RPMI7951 (cell line): ENCODE measurements at regions not wholly inside any gene's neighbourhood (a gene's known extent, or its start where the extent isn't known, plus 50 kb on each side); places are given as distances from the start of the nearest gene placed in this dataset.
A peak's percentile ranks its signal among the peaks of the same experiment; 100 is the strongest.

Experiments
- DNase-seq: peaks from one replicate; pipeline ENCODE4 v3.0.0-alpha.2; 2012; ENCODE audit warnings: low read depth

DNA sequence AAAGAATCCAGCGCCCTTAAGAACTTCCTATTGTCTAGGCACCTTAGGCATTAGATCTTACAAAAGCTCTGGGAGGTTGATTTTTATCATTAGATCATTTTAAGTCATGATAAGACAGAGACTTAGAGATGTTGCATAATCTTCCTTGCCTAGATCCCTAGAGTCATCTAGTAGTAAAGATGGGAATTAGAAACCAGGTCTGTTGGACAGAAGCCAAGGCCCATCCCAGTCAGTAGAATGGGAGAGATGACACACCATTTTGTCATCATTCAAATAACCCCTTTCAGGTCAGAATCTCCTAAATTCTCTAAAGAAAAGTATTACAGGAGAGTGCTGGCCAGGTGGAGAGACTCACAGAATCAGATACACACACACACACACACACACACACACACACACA lies 579.1 kb downstream of the BMP2 start:
- peak; percentile 16 for DNase-seq

DNA sequence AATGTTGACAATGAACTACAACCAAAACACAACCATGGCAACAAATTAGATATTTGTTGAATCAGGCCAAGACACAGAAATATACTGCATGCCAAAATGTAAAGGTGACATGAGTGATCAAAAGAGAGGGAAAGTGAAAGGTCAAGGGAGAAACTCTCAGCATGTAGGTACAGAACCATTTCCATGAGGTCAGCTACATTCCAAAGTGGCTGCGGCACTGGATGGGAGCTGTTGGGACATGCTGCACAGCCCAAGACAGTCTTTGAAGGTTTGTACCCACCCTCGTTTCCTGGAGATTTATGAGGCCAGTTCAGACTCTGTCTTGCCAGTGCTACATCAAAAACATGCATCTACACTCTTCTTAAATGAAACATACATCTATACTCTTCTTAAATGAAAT lies 579.9 kb downstream of the BMP2 start:
- DNase-seq = no peak

DNA sequence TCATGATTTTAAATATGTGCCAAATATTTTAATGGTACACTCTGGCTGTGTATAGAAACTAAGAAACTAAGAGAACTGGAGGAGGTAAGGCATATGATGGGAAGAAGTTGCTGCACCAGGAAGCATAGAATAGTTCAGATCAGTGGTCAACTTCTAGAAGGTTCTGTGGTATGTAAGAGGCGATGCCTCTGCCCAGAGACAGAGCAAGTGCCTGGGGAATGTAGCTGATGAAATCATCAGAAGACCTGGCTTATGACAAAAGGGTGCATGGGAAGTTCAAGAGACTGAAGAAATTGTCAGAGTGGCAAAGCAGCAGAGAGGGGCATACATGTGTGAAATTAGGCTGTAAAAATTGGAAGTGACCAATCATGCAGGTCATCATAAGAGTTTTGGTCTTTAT lies 580.8 kb downstream of the BMP2 start:
- DNase-seq = no peak

DNA sequence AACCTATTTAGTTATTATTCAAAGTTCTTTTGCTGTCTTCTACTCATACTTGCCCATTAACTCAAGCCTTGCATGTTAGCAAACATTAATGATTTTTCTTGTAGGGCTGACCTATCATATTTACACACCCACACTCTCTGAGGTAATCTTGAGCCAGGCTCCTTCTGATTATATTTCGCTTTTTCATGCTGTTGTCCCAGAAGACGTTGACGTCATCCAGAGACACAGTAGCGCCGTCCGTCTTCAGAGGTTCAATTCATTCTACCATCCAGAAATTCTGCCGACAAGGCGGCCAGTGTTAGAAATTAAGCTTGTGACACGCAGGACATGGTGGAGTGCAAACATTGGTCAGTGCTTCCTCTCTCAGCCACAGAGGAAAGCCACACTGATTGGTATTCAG lies 584.7 kb downstream of the BMP2 start:
- peak; percentile 37 for DNase-seq

DNA sequence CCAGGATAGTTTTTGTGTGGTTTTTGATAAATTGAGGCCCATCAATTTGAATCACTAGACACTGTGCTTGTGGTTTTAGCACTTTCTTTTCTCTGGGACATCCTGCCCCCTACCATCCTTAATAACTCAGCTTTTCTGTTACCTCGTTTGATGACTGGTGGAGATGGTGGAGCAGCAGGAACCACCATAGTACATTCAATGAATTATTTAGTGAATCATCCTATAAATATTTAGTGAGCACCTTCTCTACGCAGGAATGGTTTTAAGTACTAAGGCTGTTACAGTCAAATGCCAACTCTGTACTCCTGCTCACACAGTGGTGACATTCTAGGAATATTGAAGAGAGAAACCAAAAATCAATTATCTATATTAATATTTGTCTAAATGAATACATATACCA lies 585.2 kb downstream of the HAO1 start:
- no peak for DNase-seq

DNA sequence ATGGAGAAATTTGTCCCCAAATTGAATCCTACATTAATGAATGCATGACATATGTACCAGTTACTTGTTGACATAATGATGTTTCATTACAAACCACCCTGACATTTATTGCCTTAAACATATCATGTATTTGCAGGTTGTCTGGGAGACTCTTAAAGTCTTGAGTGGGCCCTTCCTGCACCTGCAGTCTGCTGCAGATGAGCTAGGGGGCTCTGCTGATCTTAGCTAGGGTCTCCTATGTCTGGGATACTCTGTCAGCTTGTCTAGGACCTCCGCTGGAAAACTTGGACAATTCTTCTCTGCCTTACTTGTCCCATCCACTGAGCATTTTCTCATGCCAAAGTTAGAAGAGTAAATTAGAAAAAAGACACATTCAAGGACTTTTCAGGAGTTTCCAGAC lies 581.6 kb downstream of the HAO1 start:
- no peak for DNase-seq

DNA sequence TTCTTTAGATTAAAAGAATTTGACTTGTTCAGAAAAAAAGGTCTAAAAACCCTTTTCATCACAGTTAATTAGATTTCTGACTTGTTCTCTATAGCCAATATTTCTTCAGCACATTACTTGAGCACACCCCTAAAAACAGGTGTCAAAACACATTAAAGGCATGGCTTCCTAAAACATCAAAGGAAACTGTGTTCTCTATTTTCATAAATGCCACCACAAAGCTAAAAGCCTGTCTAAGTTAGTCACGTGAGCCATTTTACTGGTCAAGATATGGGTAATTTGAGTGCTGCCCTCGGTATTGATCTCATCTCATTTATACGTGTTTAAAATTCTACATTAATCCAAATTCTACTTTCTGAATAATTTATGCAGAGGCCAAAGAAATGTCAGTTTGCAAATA lies 580.5 kb downstream of the HAO1 start:
- DNase-seq = no peak

DNA sequence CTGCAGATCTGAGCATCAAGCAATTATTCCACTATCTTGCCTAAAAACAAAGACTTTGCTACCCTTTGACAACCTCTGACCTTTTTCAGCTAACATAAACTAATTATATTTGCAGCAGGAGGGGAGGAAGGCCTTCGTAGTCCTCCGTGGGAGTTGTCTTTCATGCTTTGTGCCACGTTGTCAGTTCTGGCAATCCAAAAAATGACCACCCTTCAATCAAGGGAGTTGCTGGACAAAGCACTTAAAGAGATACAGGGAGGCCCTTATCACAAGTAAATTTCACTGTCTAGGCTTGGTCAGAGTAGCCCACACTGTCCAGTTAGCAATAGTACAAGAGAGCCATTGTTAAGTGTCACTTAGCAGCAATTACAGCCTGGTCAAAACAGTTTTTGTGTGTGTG lies 578.9 kb downstream of the HAO1 start:
- DNase-seq = no peak

DNA sequence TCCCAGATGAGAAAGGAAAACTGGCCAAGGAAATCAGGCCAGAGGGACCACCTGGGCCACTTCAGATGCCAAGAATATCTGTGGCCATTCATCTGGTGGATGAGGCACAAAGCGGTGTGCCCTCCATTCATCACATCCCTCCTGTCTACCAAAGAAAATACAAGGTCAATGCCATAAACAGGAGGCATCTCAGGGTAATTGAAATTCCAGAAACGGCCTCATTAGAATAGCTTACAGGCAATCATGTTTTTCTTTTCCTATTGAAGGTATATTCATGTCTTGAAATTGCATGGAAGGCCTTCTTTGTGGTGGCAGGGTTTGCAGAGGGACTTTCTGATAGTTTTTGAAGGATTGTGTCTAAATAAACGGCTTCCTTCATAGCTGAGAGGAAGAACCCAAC lies 578.3 kb downstream of the HAO1 start:
- no peak for DNase-seq

DNA sequence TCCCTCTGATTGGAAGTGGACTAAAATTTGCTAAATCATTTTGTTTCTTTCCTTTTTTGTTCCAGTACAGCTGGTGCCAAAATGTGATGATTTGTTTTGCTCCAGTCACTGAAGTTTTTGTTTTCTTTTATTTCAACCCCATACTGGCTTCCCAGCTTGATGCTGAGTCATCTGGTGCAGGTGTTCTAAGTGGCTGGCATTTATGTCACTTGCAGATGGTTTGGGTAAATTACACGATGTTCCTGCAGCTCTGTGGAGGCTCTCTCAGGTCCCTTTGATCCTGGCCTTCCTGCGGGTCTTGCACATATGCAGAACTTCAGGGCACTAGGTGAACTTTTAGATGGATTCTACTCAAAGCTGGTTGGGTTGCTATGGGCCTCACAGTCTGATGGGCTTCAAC lies 577.7 kb downstream of the HAO1 start:
- DNase-seq = no peak

DNA sequence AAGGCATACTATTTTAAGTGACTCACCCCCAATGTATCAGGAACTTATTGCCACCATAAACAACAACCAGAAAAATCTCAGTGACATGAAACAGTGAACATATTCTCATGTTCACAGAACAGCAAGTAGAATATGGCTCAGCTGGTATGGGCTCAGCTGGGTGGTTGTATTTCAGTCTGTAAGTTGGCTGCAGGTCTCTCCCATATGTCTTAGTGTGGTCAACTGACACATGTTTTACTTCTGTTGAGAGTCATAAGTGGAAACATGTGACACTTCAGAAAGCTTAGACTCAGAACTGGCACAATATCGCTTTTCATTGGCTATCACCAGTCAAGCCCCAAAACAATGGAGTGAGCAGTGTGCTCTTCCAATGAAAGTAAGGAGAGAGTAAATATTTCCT lies 574.1 kb downstream of the HAO1 start:
- no peak for DNase-seq

DNA sequence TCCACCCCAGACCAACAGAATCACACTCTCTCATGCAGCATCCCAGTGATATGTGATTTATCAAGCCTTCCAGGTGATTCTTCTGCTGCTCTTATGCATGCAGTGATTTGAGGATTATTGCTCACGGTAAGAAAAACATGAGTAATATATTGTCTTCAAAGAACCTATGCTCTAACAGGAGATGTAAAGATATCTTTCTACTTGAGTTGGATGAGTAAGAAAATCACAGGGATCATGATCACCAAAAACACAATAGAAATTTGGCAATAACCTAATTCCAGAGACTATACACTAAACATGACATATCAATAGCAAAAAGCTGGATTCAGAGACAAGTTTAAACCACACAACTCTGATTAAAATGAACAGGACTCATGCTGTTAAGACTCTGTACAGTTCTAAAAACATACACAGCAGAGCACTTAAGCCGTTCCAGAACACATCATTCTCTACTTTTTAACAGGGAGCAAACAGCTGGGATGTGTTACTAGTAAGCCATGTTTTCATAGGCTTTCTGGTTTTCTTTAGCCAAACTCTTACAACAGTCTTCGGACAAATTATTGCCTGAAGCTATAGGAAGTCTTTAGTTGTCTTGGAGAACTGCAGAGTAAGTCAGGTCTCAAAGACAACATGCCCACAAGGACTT lies 568.6 kb downstream of the HAO1 start:
- peak; percentile 10 for DNase-seq

DNA sequence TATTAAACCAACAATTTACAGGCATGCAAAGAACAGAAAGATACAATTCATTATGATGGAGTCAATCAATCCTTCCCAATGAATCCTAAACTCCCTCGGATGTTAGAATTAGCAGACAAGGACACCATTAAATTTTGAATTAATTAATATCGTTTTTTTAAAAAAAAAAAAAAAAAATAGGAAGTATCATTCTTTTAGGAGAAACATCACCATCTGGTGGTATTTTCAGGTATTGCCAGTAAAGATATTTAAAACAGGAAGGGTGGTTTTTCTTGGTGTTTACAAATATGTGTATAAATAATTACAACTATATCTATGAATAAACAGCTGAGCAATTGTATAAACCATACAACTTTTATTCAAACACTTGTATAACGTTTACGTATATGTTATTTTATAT lies 564.4 kb downstream of the HAO1 start:
- DNase-seq = peak; percentile 33

DNA sequence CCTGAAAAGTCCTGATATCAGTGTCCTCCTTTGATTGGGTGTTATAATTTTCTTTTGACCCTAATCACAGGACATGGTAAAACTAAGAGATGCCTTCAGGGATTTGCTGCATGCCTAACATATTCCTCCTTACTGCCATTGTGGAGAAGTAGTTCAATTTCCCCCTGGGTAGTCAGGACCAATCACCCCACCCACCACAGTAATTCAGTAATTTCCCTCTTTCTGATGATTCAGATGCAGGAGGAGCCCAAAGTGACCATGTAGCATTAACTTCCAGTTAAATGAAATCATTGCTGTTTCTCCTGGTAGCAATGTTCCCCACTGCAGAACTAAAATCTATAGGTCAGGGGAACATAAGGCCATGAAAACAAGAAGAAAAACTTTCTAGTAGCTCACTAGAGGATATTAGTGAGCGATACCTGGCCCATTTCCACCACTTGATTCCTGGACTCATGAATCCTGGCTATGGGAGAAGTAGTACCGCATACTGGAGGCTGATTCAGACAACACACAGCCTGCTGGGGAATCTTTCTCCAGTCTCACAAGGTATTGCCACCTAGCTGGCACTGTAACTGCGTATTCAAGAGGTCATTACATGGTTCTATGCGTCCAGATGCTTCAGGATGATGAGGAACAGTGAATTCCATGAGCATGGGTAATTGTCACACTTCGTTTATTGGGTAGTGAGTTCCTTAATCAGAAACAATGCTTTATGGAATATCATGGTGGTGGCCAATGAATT lies 561.2 kb downstream of the HAO1 start:
- DNase-seq = no peak

DNA sequence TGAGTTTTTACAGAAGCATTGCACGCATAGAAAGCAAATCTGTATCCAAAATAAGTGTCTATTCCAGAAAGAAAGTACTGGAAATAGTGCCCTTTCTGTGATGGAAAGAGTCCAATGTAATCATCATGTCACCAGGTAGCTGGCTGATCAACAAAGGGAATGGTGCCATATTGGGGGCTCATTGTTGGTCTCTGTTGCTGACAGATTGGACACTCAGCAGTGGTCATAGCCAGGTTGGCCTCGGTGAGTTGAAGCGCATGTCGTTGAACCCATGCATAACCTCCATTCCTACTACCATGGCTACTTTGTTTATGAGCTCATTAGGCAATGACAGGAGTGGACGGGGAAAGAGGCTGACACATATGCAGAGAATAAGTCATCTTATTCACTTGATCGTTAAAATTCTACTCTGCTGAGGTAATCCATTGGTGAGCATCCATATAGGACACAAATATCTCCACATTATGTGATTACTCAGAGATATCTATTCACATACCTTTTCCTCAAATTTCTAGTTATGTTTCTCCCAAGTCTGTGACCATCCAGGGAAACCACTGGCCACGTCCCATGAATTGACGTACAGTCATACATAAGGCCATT lies 560.5 kb downstream of the HAO1 start:
- no peak for DNase-seq

DNA sequence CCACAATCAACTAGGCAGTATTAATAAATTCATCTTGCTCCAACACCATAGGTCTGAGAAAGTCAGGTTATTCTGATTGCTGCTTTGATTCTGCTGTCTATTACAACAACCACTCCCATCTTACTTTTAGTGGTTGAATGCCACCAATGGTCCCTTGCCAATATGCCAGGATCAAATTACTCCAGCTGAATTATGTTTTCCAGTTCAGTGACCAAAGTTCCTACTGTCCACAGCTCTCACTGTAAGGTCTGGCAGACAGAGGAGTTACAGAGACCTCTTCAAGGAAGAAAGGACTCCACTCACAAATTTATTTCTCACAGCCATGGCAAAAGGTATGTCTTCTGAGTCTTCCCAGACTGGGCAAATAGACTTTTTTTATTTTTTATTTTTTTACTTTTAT lies 557.0 kb downstream of the HAO1 start:
- DNase-seq = peak; percentile 45

DNA sequence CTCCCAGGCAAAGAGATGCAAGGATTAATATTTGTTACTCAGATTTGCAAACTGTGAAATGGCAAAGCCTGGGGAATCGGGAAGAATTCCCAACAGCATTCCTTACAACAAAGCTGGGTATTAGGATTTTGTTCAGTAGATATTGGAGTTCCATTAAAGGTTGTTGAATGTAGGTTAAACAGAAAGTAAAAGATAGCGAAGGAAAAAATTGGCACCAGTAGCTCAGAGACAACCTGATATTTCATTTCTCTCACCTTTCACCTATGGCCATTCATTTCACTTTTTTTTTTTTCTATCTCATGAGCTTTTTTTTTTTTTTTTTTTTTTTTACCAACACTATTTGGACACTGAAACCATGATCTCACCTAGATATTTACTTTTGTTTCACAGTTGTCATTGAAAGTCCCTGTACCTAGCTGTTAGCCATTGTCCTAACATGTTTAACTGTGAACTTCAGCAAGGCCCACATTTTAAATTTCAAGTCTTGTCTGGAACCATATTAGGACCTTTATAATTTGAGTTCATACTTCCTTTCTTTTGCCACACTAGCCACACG lies 552.5 kb downstream of the HAO1 start:
- no peak for DNase-seq

DNA sequence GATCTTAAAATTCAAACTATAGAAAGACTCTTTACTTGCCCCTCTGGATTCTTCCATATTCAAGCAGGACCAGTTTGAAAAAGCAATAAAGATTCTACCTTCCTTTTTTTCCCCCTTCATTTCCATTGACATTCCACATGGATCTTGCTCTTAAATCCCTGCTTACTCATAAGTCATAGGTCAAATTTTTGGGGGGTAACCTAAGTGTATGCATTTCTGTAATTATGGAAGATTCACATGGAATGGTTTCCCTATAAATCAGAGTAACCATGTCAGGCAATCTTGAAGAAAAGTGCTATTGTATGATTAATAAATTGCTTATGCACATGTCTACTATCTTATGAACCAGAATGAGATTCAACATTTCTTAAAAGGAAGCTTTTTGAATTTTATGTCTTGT lies 551.0 kb downstream of the HAO1 start:
- DNase-seq = peak; percentile 28

DNA sequence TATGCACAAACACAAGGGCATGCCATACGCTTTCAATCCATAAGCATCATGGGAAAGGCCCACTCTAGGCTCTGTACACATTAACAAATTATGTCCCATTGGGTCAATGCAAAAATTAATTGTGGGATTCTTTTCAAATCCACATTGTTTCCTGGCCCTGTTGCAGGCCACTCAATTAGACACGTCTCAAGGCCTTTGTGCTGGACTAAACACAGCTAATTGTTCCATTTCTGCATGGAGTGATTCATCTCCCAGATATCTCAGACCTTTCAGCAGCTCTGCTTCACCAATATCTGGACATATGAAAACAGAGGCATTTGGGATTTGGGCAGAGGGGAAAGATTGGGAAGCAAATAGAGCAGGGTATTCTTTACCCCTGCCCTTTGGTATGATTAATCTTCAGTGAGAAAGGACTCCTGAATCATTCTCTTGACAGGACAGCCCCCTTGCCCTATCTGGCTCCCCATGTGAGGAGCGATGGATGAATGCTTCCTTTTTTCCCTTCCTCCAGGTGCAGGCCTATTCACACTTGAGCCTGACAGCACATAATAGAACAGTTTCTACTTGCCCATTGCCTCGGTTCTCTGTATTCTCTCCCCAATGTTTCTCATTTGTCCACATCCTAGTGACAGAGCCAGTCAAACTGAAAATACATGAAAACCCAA lies 547.6 kb downstream of the HAO1 start:
- peak; percentile 34 for DNase-seq

DNA sequence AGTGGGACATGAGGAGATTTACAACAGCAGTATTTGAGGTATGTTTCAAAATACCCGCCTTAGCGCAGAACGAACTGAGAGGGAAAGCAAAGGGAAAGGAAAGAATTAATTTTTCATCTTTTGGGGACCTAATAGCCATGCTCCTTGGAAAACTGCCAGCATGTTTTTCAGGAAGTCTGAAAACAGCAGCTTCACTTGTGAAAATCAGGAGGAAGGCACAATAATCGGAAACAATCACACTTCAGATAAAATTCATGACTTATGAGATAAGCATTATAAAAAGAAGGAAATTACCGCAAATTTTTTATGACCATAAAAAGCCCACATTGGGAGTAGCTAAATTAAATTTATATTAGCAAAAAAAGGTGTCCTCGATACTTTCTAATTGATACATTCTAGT lies 541.1 kb downstream of the HAO1 start:
- DNase-seq = no peak

DNA sequence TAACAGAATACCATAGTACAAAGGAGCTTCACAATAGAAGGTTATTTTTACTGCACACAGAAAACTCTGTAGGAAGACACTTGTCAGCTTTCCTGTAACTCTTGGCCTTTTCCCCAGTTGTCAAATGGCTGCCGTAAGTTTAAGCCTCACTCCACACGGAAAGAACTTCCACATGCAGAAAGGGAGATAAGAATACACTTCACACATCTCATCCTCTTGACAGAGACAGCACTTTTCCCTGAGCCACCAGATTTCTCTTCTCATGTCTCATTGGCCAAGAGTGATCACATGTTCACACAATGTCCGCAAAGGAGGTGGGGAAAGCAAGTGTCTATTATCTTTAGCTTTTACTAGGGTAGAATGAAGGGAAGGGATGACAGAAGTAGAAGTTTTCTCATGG lies 540.7 kb downstream of the HAO1 start:
- DNase-seq = no peak

DNA sequence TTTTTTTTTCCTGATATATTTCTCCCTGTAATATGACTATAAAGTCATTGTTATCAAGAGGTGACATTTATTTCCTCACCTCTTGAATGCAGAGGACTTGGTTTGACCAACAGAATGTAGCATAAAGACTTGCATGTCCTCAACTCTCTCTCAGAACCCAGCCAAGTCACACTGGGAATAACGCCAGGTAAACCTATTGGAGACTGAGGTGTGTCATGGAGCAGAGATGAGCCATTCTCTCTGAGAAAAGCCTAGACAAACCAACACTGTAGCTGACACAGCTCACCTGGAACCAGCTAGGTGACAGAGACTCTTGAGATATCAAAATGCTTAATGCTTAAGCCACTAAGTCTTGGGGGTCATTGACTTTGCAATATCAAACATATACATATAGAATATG lies 533.6 kb downstream of the HAO1 start:
- no peak for DNase-seq

DNA sequence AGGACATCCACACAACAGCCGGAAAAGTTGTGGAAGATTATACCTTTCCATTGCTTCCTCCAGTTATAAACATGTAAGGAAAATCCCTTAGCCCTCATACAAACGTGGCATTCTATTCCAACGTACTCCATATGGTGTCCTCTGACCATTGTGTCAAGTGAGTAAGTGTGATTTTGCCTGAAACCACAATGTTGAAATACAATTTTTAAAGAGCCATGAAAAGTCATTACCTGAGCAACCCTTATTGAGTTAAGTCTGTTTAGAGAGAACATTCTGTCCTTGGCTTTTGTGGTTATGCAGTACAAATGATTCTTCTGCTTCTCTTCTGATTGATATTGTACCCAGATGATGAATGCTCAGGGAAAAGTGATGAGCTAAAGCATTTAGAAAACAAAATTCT lies 530.1 kb downstream of the HAO1 start:
- DNase-seq = no peak
